GM23248 (cell line): ENCODE measurements at regions not wholly inside any gene's neighbourhood (a gene's known extent, or its start where the extent isn't known, plus 50 kb on each side); places are given as distances from the start of the nearest gene placed in this dataset.

ENCODE experiments used
- DNase-seq: peaks from one replicate; pipeline ENCODE4 v3.0.0-alpha.2; 2015
- H2AFZ ChIP-seq: fragments of 200-600 bp; sonication (generic); 2 replicates; pipeline ENCODE4 v1.6.1; 2016; ENCODE audit warnings: antibody characterized with exemption
- H3F3A ChIP-seq: fragments of 200-600 bp; sonication (generic); 2 replicates; pipeline ENCODE4 v1.6.1; 2016; ENCODE audit warnings: mild to moderate bottlenecking, antibody characterized with exemption, mixed run types; ENCODE audit not compliant: insufficient read depth
- H3K27ac ChIP-seq: fragments of 200-600 bp; sonication (generic); 2 replicates; pipeline ENCODE4 v1.5.1; 2016; ENCODE audit warnings: mild to moderate bottlenecking
- H3K27me3 ChIP-seq: fragments of 200-600 bp; sonication (generic); replicated peaks from 2 replicates; pipeline ENCODE4 v1.6.1; 2016; ENCODE audit warnings: mild to moderate bottlenecking; ENCODE audit not compliant: insufficient read depth
- H3K36me3 ChIP-seq: fragments of 200-600 bp; sonication (generic); 2 replicates; pipeline ENCODE4 v1.6.1; 2016; ENCODE audit warnings: low read depth, mild to moderate bottlenecking
- H3K4me1 ChIP-seq: fragments of 200-600 bp; sonication (generic); 2 replicates; pipeline ENCODE4 v1.6.1; 2016; ENCODE audit warnings: mild to moderate bottlenecking; ENCODE audit not compliant: insufficient read depth
- H3K4me2 ChIP-seq: fragments of 200-600 bp; sonication (generic); one replicate; pipeline ENCODE4 v1.6.1; 2016; ENCODE audit warnings: mild to moderate bottlenecking; ENCODE audit not compliant: unreplicated experiment
- H3K4me3 ChIP-seq: fragments of 200-600 bp; sonication (generic); 2 replicates; pipeline ENCODE4 v1.5.1; 2016; ENCODE audit warnings: mild to moderate bottlenecking
- H3K79me2 ChIP-seq: fragments of 200-600 bp; sonication (generic); 2 replicates; pipeline ENCODE4 v1.6.1; 2016; ENCODE audit warnings: mild to moderate bottlenecking; ENCODE audit not compliant: insufficient read depth
- H3K9ac ChIP-seq: fragments of 200-600 bp; sonication (generic); 2 replicates; pipeline ENCODE4 v1.6.1; 2016; ENCODE audit warnings: mild to moderate bottlenecking
- H3K9me2 ChIP-seq: fragments of 200-600 bp; sonication (generic); 2 replicates; pipeline ENCODE4 v1.6.1; 2016; ENCODE audit warnings: mixed run types, mild to moderate bottlenecking, moderate library complexity; ENCODE audit not compliant: insufficient read depth
- H3K9me3 ChIP-seq: fragments of 200-600 bp; sonication (generic); one replicate; pipeline ENCODE4 v1.6.1; 2017; ENCODE audit warnings: low read depth
- H4K20me1 ChIP-seq: fragments of 200-600 bp; sonication (generic); 2 replicates; pipeline ENCODE4 v1.6.0; 2016; ENCODE audit not compliant: insufficient read depth
- EZH2 ChIP-seq: fragments of 200-600 bp; sonication (generic); IDR thresholded peaks from 2 replicates; pipeline ENCODE4 v1.6.1; 2018; ENCODE audit warnings: antibody characterized with exemption, mild to moderate bottlenecking; ENCODE audit not compliant: insufficient read depth, poor library complexity, severe bottlenecking
- EZH2phosphoT487 ChIP-seq: fragments of 200-600 bp; sonication (generic); IDR thresholded peaks from 2 replicates; pipeline ENCODE4 v1.6.1; 2018; ENCODE audit warnings: antibody characterized with exemption, moderate library complexity, mild to moderate bottlenecking, low read depth; ENCODE audit not compliant: insufficient read depth
- WGBS, 2 experiments: methylation state at CpG; one replicate each; pipeline ENCODE4 v1.1.6; 2015 to 2017; ENCODE audit warnings: low lambda C conversion rate in 2 of 2, low coverage in 1 of 2; ENCODE audit errors: missing lambda C conversion rate in 2 of 2; 5-methylcytosine and 5-hydroxymethylcytosine counted together
- in situ Hi-C: fragments of 300-500 bp; cut with MboI; formaldehyde crosslinking; loops from 2 replicates; pipeline ENCODE4 v1.15.0; 2020

DNA sequence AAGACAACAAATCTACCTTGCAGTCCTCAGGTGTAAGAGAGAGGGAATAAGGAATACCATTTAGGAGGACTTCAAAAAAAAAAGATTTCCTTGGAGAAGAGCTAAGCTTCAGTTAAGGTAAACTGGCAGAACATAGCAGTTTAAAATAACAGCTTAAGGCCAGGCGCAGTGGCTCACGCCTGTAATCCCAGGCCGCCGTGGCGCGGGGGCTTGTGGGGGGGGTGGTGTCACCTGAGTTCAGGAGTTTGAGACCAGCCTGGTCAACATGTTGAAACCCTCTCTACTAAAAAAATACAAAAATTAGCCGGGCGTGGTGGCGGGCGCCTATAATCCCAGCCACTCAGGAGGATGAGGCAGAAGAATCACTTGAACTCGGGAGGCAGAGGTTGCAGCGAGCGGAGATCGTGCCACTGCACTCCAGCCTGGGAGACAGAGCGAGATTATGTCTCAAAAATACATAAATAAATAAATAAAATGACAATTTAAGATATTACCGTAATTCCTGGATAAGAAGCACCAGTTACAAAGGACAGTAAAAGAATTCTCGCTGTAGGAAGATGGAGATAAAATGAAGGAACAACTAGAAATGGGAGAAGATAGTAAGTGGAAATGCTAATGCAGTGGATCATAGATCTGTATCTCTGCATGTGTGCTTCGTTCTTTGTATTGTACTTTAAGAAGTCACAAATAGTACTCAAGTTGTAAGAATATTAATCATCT, 1140.2 kb downstream of the NCAM2 start:
- Histone ChIP-seq H3K27me3 (no peaks in the 10 kb centered on the region), H3K36me3 (no peaks in the 10 kb centered on the region), H3K79me2 (no peaks in the 10 kb centered on the region), H3K9me2 (no peaks in the 10 kb centered on the region), H3K27ac (no peak overlapping the region), H3K9me3 (peaks cover 6% of the 10 kb centered on the region), H3K9ac (no peak overlapping the region), H3K4me3 (no peak overlapping the region), H3F3A (no peaks in the 10 kb centered on the region), H4K20me1 (no peaks in the 10 kb centered on the region), H2AFZ (no peak overlapping the region), H3K4me2 (no peak overlapping the region), H3K4me1 (no peaks in the 10 kb centered on the region)
- no peak for TF ChIP-seq EZH2
- TF ChIP-seq EZH2phosphoT487 = no peak
- 53 to 54% methylated on average over 18 of the region's 18 CpGs for WGBS, 2 experiments
- in situ Hi-C loops = no loop called here
- DNase-seq = no peak

DNA sequence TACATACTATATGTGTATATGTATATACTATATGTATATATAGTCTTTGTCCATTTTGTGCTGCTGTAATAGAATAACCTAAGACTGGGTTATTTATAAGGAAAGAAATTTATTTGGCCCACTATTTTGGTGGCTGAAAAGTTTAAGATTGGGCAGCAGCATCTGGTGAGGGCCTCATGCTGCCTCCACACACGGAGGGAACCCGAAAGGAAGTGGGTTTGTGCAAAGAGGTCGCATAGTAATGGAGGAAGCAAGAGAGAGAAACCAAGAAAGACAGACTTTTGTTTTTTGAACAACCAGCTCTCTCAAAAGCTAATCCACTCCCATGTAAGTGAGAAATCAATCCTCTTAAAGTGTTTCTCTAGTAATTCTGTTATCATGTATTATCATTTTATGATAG, 1147.3 kb downstream of the NCAM2 start:
- Histone ChIP-seq H2AFZ (no peak overlapping the region), H3F3A (no peaks in the 10 kb centered on the region), H3K9me3 (no peaks in the 10 kb centered on the region), H3K79me2 (no peaks in the 10 kb centered on the region), H3K27me3 (no peaks in the 10 kb centered on the region), H3K4me1 (no peaks in the 10 kb centered on the region), H3K36me3 (no peaks in the 10 kb centered on the region), H4K20me1 (no peaks in the 10 kb centered on the region), H3K4me3 (no peak overlapping the region), H3K9me2 (no peaks in the 10 kb centered on the region), H3K9ac (no peak overlapping the region), H3K4me2 (no peak overlapping the region), H3K27ac (no peak overlapping the region)
- in situ Hi-C loops = no loop called here
- 16 to 30% methylated on average over 3 of the region's 3 CpGs for WGBS, 2 experiments
- no peak for DNase-seq
- TF ChIP-seq EZH2phosphoT487 (no peak), EZH2 (no peak)

DNA sequence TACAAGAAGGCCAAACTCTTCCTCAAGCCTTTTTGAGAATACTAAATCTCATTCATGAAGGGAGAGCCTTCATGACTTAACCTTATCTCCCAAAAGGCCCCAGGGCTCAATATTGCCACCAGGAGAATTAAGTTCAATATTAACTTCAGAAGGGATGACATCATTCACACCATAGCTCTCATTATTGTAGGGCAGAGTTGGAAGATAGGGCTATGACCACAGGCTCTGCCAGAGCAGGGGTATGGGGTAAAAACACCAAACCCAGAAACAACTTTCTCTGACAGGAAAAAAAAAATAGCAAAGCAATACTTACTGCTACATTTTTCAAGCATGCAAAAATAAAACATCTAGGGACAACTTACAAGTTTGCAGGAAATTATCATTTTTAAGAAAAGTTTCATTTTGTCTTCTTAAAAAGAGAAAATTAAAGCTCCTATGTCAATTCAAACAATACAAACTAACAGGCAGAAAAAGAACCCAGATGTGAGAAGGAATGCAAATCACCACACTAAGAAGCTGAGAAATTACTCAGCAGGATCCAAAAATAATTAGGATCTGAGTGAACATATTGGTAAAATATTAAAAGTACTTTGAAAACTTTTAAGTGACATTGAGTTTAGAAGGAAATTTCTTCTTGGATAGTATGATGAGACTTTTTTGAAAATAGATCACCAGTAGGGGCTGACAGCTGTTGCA, 1156.5 kb downstream of the NCAM2 start:
- Histone ChIP-seq H3K9me3 (no peaks in the 10 kb centered on the region), H3K4me1 (no peaks in the 10 kb centered on the region), H3K4me2 (no peak overlapping the region), H4K20me1 (no peaks in the 10 kb centered on the region), H2AFZ (no peak overlapping the region), H3K36me3 (no peaks in the 10 kb centered on the region), H3F3A (no peaks in the 10 kb centered on the region), H3K9ac (no peak overlapping the region), H3K79me2 (no peaks in the 10 kb centered on the region), H3K9me2 (no peaks in the 10 kb centered on the region), H3K27ac (no peak overlapping the region), H3K27me3 (no peaks in the 10 kb centered on the region), H3K4me3 (no peak overlapping the region)
- TF ChIP-seq EZH2phosphoT487 (no peak), EZH2 (no peak)
- in situ Hi-C loops = no loop called here
- no peak for DNase-seq

DNA sequence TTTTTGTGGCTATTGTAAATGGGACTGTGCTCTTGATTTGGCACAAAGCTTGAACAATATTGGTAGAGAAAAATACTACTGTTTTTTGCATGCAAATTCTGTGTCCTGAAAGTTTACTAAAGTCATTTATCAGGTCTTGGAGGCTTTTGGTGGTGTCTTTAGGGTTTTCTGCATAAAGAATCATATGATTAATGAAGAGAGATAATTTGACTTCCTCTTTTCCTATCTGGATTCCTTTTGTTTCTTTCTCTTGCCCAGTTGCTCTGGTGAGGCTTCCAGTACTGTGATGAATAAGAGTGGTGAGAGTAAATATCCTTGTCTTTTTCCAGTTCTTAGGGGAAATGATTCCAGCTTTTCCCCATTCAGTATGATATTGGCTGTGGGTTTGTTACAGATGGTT, 1166.7 kb downstream of the NCAM2 start:
- H3F3A ChIP-seq = no peaks in the 10 kb centered on the region
- H3K9ac ChIP-seq = no peak overlapping the region
- DNase-seq = no peak
- H3K4me3 ChIP-seq = no peak overlapping the region
- TF ChIP-seq EZH2phosphoT487 (no peak), EZH2 (no peak)
- H3K9me2 ChIP-seq = no peaks in the 10 kb centered on the region
- H3K4me1 ChIP-seq = no peaks in the 10 kb centered on the region
- H3K27me3 ChIP-seq = no peaks in the 10 kb centered on the region
- H3K4me2 ChIP-seq = no peak overlapping the region
- in situ Hi-C loops = no loop called here
- H3K27ac ChIP-seq = no peak overlapping the region
- H4K20me1 ChIP-seq = no peaks in the 10 kb centered on the region
- no peaks in the 10 kb centered on the region for H3K9me3 ChIP-seq
- H3K79me2 ChIP-seq = no peaks in the 10 kb centered on the region
- H3K36me3 ChIP-seq = no peaks in the 10 kb centered on the region
- H2AFZ ChIP-seq = no peak overlapping the region
